ENCODE measurements at regions not wholly inside any gene's neighbourhood (a gene's known extent, or its start where the extent isn't known, plus 50 kb on each side); places are given as distances from the start of the nearest gene placed in this dataset.

- DNase-seq (no peak), ATAC-seq (peak; percentile 68)
- no peak overlapping the region for H3K27ac ChIP-seq
- H3K4me3 ChIP-seq = no peak overlapping the region
- no peak for TF ChIP-seq CTCF (IDR thresholded peaks at IDR 0.05)
- H3K27me3 ChIP-seq = no peaks in the 10 kb centered on the region
- intact Hi-C loops (cut with DNase I) = no loop called here
- no peaks in the 10 kb centered on the region for H3K36me3 ChIP-seq
- no peaks in the 10 kb centered on the region for H3K4me1 ChIP-seq
- no peaks in the 10 kb centered on the region for H3K9me3 ChIP-seq
These were observed 162.0 kb downstream of the FAXC start for GRCh38 chr6:99187429-99187828.

DNA sequence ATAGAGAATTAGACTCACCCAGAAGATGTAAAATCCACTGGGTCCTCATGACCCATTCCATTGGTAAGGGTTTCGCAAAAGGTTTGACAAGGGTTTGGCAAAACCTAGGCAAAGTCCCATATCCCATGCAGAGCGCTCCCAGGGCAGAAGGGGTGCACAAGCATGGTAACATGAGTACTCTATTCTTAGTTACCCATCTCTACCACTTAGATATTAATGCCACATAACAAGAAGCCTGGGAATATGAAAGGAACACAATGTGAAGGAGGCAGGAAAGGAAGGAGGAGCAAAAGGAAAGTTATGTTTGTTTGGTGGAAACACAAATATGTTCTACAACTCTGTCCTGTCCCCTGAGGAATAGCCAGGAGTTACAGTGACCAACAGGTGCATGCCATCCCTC, 163.1 kb downstream of the FAXC start:
- Histone ChIP-seq H3K27ac (no peak overlapping the region), H3K4me1 (no peaks in the 10 kb centered on the region), H3K27me3 (no peaks in the 10 kb centered on the region), H3K9me3 (no peaks in the 10 kb centered on the region), H3K4me3 (no peak overlapping the region), H3K36me3 (no peaks in the 10 kb centered on the region)
- DNase-seq (no peak), ATAC-seq (no peak)
- TF ChIP-seq CTCF (IDR thresholded peaks at IDR 0.05) = no peak
- intact Hi-C loops (cut with DNase I) = no loop called here

DNA sequence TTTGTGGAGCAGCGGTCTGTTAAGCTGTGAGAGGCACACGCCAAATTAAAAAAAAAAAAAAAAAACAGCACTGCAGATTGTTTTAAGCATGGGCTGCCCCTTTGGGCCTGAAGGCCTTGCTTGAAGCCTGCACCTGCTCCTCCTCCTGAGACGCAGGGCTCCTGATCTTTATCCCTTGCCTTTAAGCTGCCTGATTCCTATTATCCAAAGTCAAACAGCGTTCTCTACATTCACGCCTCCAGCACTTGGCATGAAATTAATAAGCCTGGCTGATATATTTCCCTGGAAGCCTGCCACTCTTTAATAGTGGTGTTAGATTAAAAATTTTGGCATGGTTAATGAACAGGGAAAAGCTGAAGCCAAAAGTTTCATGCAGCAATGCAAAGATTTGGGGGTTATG, 163.9 kb downstream of the FAXC start:
- no peaks in the 10 kb centered on the region for H3K9me3 ChIP-seq
- H3K27ac ChIP-seq = no peak overlapping the region
- no peaks in the 10 kb centered on the region for H3K4me1 ChIP-seq
- DNase-seq = no peak
- intact Hi-C loops (cut with DNase I) = no loop called here
- no peak for ATAC-seq
- no peak overlapping the region for H3K4me3 ChIP-seq
- TF ChIP-seq CTCF (IDR thresholded peaks at IDR 0.05) = no peak
- H3K36me3 ChIP-seq = no peaks in the 10 kb centered on the region
- no peaks in the 10 kb centered on the region for H3K27me3 ChIP-seq

- H3K9me3 ChIP-seq = no peaks in the 10 kb centered on the region
- H3K27ac ChIP-seq = no peak overlapping the region
- no peak for TF ChIP-seq CTCF (IDR thresholded peaks at IDR 0.05)
- H3K4me3 ChIP-seq = no peak overlapping the region
- intact Hi-C loops (cut with DNase I) = no loop called here
- ATAC-seq (no peak), DNase-seq (no peak)
- no peaks in the 10 kb centered on the region for H3K36me3 ChIP-seq
- no peaks in the 10 kb centered on the region for H3K4me1 ChIP-seq
- no peaks in the 10 kb centered on the region for H3K27me3 ChIP-seq
These were observed 164.8 kb downstream of the FAXC start for GRCh38 chr6:99184696-99185095.

GRCh38 chr6:99183066-99183465, 166.4 kb downstream of the FAXC start:
- Histone ChIP-seq H3K9me3 (peaks cover 3% of the 10 kb centered on the region), H3K27ac (no peak overlapping the region), H3K27me3 (no peaks in the 10 kb centered on the region), H3K4me3 (no peak overlapping the region), H3K36me3 (no peaks in the 10 kb centered on the region), H3K4me1 (no peaks in the 10 kb centered on the region)
- no peak for TF ChIP-seq CTCF (IDR thresholded peaks at IDR 0.05)
- intact Hi-C loops (cut with DNase I) = no loop called here
- ATAC-seq (no peak), DNase-seq (no peak)

DNA sequence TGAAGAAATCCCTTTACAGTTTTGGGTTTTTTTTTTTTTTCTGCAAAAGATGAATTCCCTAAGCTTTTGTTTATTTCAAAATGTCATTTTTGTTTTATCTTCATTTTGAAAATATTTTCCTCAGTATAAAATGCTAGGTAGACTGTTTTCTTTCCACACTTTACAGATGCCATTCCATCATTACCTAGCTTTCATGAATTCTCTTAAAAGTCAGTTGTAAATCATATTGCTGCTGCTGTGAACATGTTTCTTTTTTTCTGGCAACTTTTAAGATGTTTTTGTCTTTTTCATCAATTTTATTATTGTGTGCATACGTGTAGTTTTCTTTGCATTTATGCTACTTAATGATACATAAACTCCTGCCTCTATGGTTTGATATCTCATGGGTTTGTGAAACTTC, 168.3 kb downstream of the FAXC start:
- intact Hi-C loops (cut with DNase I) = no loop called here
- Histone ChIP-seq H3K4me1 (no peaks in the 10 kb centered on the region), H3K27me3 (no peaks in the 10 kb centered on the region), H3K27ac (no peak overlapping the region), H3K4me3 (no peak overlapping the region), H3K36me3 (no peaks in the 10 kb centered on the region), H3K9me3 (peaks cover 3% of the 10 kb centered on the region)
- ATAC-seq = no peak
- TF ChIP-seq CTCF (IDR thresholded peaks at IDR 0.05) = no peak
- no peak for DNase-seq
